ENCODE measurements at regions not wholly inside any gene's neighbourhood (a gene's known extent, or its start where the extent isn't known, plus 50 kb on each side); places are given as distances from the start of the nearest gene placed in this dataset.

DNA sequence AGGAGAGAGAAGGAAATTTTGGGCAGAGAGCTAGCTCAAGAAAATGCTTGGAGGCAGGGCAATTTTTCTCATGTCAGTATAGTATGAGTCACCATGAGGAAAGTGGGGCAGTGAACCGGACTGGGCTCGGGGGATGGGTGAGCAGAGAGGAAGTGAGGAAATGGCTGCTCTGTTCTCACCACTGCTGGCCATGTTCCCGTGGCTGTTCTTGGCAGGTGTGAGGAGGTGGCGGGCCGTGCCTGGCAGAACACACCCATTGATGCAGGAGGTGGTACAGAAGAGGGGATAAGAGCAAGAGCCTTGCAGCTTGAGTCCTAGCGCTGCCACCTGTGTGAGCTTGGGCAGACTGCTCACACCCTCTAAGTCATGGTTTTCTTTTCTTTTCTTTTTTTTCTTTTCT lies 304.4 kb upstream of the LYZL1 start:
- TF ChIP-seq CTCF (IDR thresholded peaks at IDR 0.05) = no peak
- Histone ChIP-seq H3K36me3 (ENCODE audit: control insufficient read depth, insufficient read depth, low read length) (no peaks in the 10 kb centered on the region), H3K27me3 (ENCODE audit: control insufficient read depth, insufficient read depth, low read length) (no peaks in the 10 kb centered on the region), H2AFZ (no peak overlapping the region), H3K9me3 (ENCODE audit: control insufficient read depth, low read length) (no peaks in the 10 kb centered on the region), H3K4me1 (peaks cover 2% of the 10 kb centered on the region), H3K4me2 (ENCODE audit: low read length) (no peak overlapping the region), H3K4me3 (ENCODE audit: low read depth, low read length) (no peak overlapping the region), H3K27ac (no peak overlapping the region), H3K79me2 (no peaks in the 10 kb centered on the region), H3K9ac (no peak overlapping the region)

- no peak overlapping the region for H3K4me2 ChIP-seq (ENCODE audit: low read length)
- no peaks in the 10 kb centered on the region for H3K79me2 ChIP-seq
- no peaks in the 10 kb centered on the region for H3K9me3 ChIP-seq (ENCODE audit: control insufficient read depth, low read length)
- peaks cover 2% of the 10 kb centered on the region for H3K4me1 ChIP-seq
- no peak overlapping the region for H3K4me3 ChIP-seq (ENCODE audit: low read depth, low read length)
- H3K27me3 ChIP-seq (ENCODE audit: control insufficient read depth, insufficient read depth, low read length) = no peaks in the 10 kb centered on the region
- H2AFZ ChIP-seq = peak overlapping the region; percentile 13
- no peaks in the 10 kb centered on the region for H3K36me3 ChIP-seq (ENCODE audit: control insufficient read depth, insufficient read depth, low read length)
- no peak for TF ChIP-seq CTCF (IDR thresholded peaks at IDR 0.05)
- no peak overlapping the region for H3K27ac ChIP-seq
- no peak overlapping the region for H3K9ac ChIP-seq
Observed at GRCh38 chr10:28985137-28985885, 303.6 kb upstream of the LYZL1 start.

- H2AFZ ChIP-seq = no peak overlapping the region
- TF ChIP-seq CTCF (IDR thresholded peaks at IDR 0.05) = no peak
- H3K4me1 ChIP-seq = peaks cover 2% of the 10 kb centered on the region
- H3K36me3 ChIP-seq (ENCODE audit: control insufficient read depth, insufficient read depth, low read length) = no peaks in the 10 kb centered on the region
- no peak overlapping the region for H3K27ac ChIP-seq
- no peak overlapping the region for H3K4me2 ChIP-seq (ENCODE audit: low read length)
- H3K9me3 ChIP-seq (ENCODE audit: control insufficient read depth, low read length) = no peaks in the 10 kb centered on the region
- no peaks in the 10 kb centered on the region for H3K79me2 ChIP-seq
- H3K9ac ChIP-seq = no peak overlapping the region
- H3K27me3 ChIP-seq (ENCODE audit: control insufficient read depth, insufficient read depth, low read length) = no peaks in the 10 kb centered on the region
- H3K4me3 ChIP-seq (ENCODE audit: low read depth, low read length) = no peak overlapping the region
Observed at GRCh38 chr10:28986117-28986792, 302.6 kb upstream of the LYZL1 start.

DNA sequence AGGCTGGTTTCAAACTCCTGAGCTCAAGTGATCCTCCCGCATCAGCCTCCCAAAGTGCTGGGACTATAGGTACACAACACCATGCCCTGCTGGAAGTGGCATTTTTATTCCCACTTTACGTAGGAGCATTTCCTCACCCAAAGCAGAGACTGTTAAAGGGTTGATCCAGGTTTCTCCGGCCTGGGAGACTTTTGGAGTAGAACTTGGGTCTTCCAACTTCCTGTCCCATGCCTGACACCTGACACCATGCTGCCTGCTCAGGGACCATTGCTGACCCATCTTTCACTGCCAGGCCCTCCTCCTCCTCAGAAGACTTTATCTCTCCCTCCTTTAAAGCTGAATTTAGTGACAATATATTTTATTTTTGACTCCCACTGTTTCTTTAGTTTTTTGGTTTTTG lies 302.0 kb upstream of the LYZL1 start:
- TF ChIP-seq CTCF (IDR thresholded peaks at IDR 0.05) = no peak
- H3K9ac ChIP-seq = no peak overlapping the region
- no peak overlapping the region for H3K27ac ChIP-seq
- H3K4me2 ChIP-seq (ENCODE audit: low read length) = no peak overlapping the region
- no peaks in the 10 kb centered on the region for H3K9me3 ChIP-seq (ENCODE audit: control insufficient read depth, low read length)
- H2AFZ ChIP-seq = no peak overlapping the region
- no peaks in the 10 kb centered on the region for H3K79me2 ChIP-seq
- no peaks in the 10 kb centered on the region for H3K27me3 ChIP-seq (ENCODE audit: control insufficient read depth, insufficient read depth, low read length)
- H3K4me1 ChIP-seq = peaks cover 2% of the 10 kb centered on the region
- H3K36me3 ChIP-seq (ENCODE audit: control insufficient read depth, insufficient read depth, low read length) = no peaks in the 10 kb centered on the region
- H3K4me3 ChIP-seq (ENCODE audit: low read depth, low read length) = no peak overlapping the region
